Activated T-helper 9 cell treated with anti-CD3 and anti-CD28 coated beads, Interleukin-2, amount 50 U/mL, for 16 hours (primary cell): ENCODE measurements at regions not wholly inside any gene's neighbourhood (a gene's known extent, or its start where the extent isn't known, plus 50 kb on each side); places are given as distances from the start of the nearest gene placed in this dataset.

ENCODE experiments used
- DNase-seq: peaks from one replicate; pipeline ENCODE4 v3.0.0-alpha.2; 2020; ENCODE audit warnings: low read depth

GRCh38 chr10:129280155-129280502 lies 186.9 kb upstream of the MGMT start:
- DNase-seq = no peak

GRCh38 chr10:129280908-129281586 lies 186.0 kb upstream of the MGMT start:
- DNase-seq = no peak

DNA sequence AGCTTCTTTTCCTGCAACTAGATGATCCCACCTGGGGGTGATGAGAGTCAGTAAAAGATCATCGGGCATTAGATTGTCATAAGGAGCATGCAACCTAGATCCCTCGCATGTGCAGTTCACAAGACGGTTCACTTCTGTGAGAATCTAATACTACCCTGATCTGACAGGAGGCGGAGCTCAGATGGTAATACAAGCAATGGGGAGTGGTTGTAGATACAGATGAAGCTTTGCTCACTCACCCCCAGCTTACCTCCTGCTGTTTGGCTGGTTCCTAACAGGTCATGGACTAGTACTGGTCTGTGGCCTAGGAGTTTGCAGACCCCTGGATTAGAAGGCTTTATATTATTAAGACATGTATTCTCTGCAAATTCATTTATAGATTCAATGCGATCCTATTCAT lies 181.6 kb upstream of the MGMT start:
- DNase-seq = no peak

- no peak for DNase-seq
Measured at GRCh38 chr10:129288999-129289584, 177.9 kb upstream of the MGMT start.

GRCh38 chr10:129293991-129294700 lies 172.9 kb upstream of the MGMT start:
- DNase-seq = no peak

- DNase-seq = no peak
Measured at GRCh38 chr10:129294944-129295343, 172.1 kb upstream of the MGMT start.

GRCh38 chr10:129305046-129305445 lies 162.0 kb upstream of the MGMT start:
- no peak for DNase-seq

- no peak for DNase-seq
Measured at GRCh38 chr10:129307141-129307540, 159.9 kb upstream of the MGMT start.

DNA sequence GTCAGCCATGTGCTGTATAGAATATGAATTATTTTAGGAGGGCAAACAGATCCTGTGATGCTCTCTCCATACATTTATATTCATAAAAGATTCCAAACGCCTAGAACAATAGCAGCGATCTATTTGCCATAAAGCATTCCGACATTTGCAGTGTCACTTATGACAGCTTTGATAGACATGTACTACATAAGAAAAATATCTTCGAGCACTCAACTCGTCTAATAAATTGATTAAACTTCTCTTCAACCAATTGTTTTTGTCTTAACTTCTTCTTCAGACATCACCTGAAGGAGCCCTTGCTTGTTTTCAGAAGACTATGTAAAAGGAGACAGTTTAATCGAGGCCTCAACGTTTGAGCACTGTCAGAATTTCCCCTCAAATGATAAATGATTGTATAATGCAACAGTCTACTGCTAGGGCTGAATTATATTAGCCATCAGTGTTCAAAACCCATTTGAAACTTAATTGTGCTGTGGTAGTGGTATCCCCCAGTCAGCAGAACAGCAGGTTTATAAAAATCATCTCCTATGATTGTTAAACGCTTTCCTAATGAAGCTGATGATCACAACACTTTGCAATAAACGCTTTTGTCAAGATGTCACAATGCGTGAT lies 158.0 kb upstream of the MGMT start:
- DNase-seq = no peak

DNA sequence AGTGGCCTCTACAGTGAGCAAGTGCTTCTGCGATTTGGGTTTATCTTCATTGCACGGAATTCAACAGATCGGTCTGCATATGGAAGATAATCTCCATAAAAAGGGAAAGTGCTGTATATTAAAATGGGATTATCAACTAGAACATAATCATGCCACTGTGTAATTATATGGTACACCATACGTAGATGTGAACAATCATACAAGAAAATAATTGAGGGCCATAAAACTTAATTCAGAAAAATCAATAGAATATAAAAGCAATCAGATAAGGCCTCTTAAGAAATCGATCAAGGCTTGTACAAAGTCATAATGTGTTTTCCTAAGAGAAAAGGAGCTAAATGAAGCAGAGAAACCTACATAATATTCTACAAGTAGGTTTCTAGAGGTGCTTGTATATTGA lies 157.5 kb upstream of the MGMT start:
- no peak for DNase-seq

GRCh38 chr10:129310881-129311280 lies 156.2 kb upstream of the MGMT start:
- no peak for DNase-seq

GRCh38 chr10:129319934-129320333 lies 147.1 kb upstream of the MGMT start:
- no peak for DNase-seq

- no peak for DNase-seq
Measured at GRCh38 chr10:129320340-129320739, 146.7 kb upstream of the MGMT start.

GRCh38 chr10:129321727-129322126 lies 145.3 kb upstream of the MGMT start:
- DNase-seq = no peak

- no peak for DNase-seq
Measured at GRCh38 chr10:129322933-129323820, 143.9 kb upstream of the MGMT start.

DNA sequence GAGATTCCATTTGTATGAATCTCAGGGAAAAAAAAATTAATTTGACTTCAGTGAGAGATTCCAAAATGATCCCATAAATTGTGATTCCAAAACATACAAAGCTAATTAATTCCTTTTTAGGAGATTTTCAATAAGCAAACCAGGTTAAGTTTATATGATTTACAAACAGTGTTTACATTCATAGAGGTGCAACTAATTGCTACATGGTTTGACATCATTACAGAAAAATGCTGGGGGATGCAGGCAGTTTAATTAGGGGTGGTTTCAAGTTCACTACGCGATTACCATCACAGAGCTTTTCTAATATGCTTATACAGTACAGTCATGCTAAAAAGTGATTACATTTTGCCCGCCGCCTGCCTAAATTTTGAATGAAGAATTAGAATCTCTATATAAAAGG lies 143.2 kb upstream of the MGMT start:
- DNase-seq = no peak

GRCh38 chr10:129325893-129326292 lies 141.1 kb upstream of the MGMT start:
- DNase-seq = no peak

DNA sequence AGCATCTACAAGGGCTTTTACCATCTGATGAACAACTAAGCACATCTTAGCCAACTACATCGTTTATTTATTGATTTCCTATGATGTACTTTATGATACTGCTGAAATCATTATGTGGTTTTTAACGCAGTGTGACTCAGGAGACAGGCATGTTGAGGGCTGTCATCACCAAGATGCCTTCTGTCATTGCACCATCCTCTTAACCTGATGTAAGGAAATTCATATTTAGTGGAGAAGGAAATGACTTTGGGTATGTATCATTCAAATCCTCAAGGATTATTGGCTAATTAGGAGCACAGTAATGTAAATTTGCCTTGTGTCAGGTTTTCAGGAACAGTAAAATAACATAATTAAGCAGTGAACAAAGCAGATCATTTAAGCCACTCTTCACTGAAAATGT lies 138.5 kb upstream of the MGMT start:
- no peak for DNase-seq

DNA sequence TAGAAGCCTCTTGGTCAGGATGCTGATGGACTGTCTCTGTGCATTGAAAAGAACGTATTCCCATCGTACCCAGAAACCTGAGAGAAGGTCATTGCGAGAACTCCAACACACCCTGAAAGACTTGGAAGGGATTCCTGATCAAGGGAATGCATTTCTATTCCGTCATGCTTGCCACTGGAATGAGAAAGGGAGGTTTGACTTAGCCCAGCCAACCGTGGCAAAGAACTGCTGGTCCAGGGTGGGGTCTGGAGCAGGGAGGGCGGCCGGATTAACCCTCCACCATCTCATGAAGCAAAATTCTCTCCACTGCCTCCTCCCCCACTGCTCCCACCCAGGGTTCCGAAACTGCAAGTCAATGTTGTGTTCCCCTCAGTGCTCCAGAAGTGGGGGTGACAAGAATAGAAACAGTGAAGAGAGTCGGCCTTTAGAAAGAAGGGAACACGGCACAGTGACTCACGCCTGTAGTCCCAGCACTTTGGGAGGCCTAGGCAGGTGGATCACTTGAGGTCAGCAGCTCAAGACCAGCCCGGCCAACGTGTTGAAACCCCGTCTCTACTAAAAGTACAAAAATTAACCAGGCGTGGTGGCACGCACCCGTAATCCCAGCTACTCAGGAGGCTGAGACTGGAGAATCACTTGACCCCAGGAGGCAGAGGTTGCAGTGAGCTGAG lies 137.5 kb upstream of the MGMT start:
- no peak for DNase-seq

DNA sequence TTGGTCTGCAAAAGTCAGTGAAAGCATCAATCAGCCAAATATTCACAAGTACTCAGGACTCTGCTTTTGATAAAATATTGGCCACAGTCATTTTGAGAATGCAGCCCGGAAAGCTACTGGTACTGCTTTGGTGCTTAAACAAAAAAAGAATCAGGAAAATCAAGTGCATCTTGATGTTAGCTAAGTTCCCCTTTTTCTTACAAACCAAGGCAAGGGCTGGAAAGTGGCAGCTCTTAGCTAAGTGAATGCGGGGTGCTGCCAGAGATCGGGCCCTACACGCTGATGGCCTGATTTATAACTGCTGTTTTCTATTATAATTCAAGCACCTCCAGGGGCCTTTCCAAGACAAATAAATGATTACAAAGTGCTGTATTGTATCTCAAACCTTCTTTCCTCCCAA lies 136.8 kb upstream of the MGMT start:
- DNase-seq = no peak

DNA sequence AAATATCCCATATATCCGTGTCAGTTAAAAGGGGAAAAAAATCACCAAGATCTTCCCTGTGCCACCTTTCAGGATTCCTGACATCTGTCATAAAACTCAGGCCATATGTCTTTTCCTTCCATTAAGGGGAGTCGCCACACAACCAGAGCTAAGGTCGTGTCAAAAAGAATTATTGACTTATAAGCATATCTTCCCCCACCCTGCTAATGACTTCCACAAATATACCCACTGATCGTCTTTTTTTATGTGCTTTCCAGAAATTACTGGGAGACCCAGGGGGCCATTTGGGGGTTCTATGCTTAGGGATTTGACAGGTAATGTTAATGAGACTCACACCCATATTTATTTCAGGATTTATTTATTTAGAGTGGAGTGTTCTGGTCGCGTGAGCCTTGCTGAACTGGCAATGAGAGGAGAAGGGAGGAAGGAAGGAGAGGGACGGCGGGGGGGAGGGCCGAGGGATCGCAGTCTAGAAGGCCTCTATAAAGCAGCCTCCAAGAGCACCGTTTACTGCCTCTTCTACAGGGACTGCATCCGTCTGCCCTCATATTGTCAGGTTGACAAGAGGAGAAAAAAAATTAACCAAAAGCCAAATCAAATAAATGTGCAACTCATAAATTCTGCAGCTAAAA lies 135.7 kb upstream of the MGMT start:
- DNase-seq = no peak
